ENCODE measurements at regions not wholly inside any gene's neighbourhood (a gene's known extent, or its start where the extent isn't known, plus 50 kb on each side); places are given as distances from the start of the nearest gene placed in this dataset.

DNA sequence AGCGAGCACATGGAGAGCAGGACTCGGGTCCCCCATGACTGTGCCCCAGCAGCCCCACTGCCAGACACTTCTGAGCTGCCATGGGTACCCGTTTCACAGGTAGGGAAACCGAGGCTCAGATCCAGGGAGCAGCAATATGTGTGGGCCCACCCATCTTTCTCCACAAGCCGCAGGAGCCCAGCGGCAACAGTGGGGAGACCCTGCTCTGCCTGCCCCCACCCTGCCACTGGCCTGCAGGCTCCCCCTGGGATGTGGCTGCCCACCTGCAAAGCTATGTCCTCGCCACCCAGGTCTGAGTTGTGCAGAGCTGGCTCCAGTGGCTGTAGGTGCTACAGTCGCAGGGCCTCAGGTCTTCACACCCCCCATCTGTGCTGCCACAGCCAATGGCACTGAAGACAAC, 50.6 kb upstream of the C1QTNF9B start:
- TF ChIP-seq, protein P1, sequence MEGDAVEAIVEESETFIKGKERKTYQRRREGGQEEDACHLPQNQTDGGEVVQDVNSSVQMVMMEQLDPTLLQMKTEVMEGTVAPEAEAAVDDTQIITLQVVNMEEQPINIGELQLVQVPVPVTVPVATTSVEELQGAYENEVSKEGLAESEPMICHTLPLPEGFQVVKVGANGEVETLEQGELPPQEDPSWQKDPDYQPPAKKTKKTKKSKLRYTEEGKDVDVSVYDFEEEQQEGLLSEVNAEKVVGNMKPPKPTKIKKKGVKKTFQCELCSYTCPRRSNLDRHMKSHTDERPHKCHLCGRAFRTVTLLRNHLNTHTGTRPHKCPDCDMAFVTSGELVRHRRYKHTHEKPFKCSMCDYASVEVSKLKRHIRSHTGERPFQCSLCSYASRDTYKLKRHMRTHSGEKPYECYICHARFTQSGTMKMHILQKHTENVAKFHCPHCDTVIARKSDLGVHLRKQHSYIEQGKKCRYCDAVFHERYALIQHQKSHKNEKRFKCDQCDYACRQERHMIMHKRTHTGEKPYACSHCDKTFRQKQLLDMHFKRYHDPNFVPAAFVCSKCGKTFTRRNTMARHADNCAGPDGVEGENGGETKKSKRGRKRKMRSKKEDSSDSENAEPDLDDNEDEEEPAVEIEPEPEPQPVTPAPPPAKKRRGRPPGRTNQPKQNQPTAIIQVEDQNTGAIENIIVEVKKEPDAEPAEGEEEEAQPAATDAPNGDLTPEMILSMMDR (optimal IDR thresholded peaks at IDR 0.05 in 1 of 3, IDR thresholded peaks at IDR 0.05 in 1 of 3, conservative IDR thresholded peaks at IDR 0.05 in 1 of 3; ENCODE audit: extremely low read depth in 1 of 3, insufficient read depth in 2 of 3, low read length in 3 of 3): no peak
- TF ChIP-seq EZH2 (IDR thresholded peaks at IDR 0.05; ENCODE audit: low read length): no peak
- Histone ChIP-seq H3K4me3 (ENCODE audit: control insufficient read depth in 2 of 3, extremely low read depth in 1 of 3, insufficient read depth in 2 of 3, low read depth in 1 of 3, low read length in 3 of 3) (no peak overlapping the region), H3K79me2 (ENCODE audit: control insufficient read depth, insufficient read depth, low read length) (no peaks in the 10 kb centered on the region), H3K27ac (ENCODE audit: control insufficient read depth, insufficient read depth, low read length) (no peak overlapping the region), H3K9me3 (ENCODE audit: control insufficient read depth, low read depth, low read length) (no peaks in the 10 kb centered on the region), H3K9me1 (ENCODE audit: control insufficient read depth, extremely low read depth, insufficient read depth, low read length) (no peaks in the 10 kb centered on the region), H3K4me2 (ENCODE audit: control insufficient read depth, extremely low read depth, insufficient read depth, low read depth, low read length) (no peak overlapping the region), H4K20me1 (ENCODE audit: control insufficient read depth, extremely low read depth, insufficient read depth, low read length) (no peaks in the 10 kb centered on the region), H3K27me3 (ENCODE audit: control insufficient read depth, extremely low read depth, insufficient read depth, low read length) (no peaks in the 10 kb centered on the region), H2AFZ (ENCODE audit: control insufficient read depth, low read length) (no peak overlapping the region), H3K9ac (ENCODE audit: control insufficient read depth, extremely low read depth, insufficient read depth, low read length) (no peak overlapping the region), H3K36me3 (ENCODE audit: control insufficient read depth in 2 of 2, extremely low read depth in 1 of 2, insufficient read depth in 2 of 2, low read length in 2 of 2) (no peaks in the 10 kb centered on the region), H3K4me1 (ENCODE audit: control insufficient read depth, extremely low read depth, insufficient read depth, low read length) (peaks cover 6% of the 10 kb centered on the region)
- dilution Hi-C loops (cut with MboI; ENCODE audit: extremely low pct_ligation_motif_present, low sequenced_read_pairs): no loop called here
- FAIRE-seq (no peak), DNase-seq (ENCODE audit: low read depth, low spot score) (no peak)

DNA sequence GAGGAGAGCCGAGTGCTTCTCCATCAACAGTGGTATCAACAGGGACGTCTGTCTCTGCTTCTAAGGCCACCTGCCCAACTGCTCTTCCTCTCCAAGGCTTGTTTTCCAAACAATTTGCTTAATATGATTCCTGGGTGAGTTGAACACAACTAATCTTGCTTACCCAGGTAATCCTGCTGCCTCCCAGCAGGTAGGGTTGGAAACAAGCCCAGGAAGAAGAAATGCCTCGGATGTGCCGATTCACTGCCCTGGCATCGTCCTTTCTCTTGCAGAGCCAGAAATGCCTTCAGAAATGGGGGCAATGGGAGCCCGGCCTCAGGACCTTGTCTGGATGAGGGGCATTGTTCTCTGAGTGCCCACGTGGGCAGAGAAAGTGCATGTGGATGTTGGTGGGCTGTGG, 51.9 kb upstream of the C1QTNF9B start:
- Histone ChIP-seq H3K27me3 (ENCODE audit: control insufficient read depth, extremely low read depth, insufficient read depth, low read length) (no peaks in the 10 kb centered on the region), H4K20me1 (ENCODE audit: control insufficient read depth, extremely low read depth, insufficient read depth, low read length) (no peaks in the 10 kb centered on the region)
- FAIRE-seq: no peak

More for the DNA sequence above, 51.9 kb upstream of the C1QTNF9B start:
- no peak overlapping the region for H3K4me3 ChIP-seq (ENCODE audit: control insufficient read depth in 2 of 3, extremely low read depth in 1 of 3, insufficient read depth in 2 of 3, low read depth in 1 of 3, low read length in 3 of 3)
- H3K36me3 ChIP-seq (ENCODE audit: control insufficient read depth in 2 of 2, extremely low read depth in 1 of 2, insufficient read depth in 2 of 2, low read length in 2 of 2): no peaks in the 10 kb centered on the region
- TF ChIP-seq EZH2 (IDR thresholded peaks at IDR 0.05; ENCODE audit: low read length): no peak
- TF ChIP-seq, protein P1 (optimal IDR thresholded peaks at IDR 0.05 in 1 of 3, IDR thresholded peaks at IDR 0.05 in 1 of 3, conservative IDR thresholded peaks at IDR 0.05 in 1 of 3; ENCODE audit: extremely low read depth in 1 of 3, insufficient read depth in 2 of 3, low read length in 3 of 3): no peak
- H2AFZ ChIP-seq (ENCODE audit: control insufficient read depth, low read length): no peak overlapping the region
- H3K27ac ChIP-seq (ENCODE audit: control insufficient read depth, insufficient read depth, low read length): no peak overlapping the region
- DNase-seq (ENCODE audit: low read depth, low spot score): no peak
- no peaks in the 10 kb centered on the region for H3K9me3 ChIP-seq (ENCODE audit: control insufficient read depth, low read depth, low read length)
- no peak overlapping the region for H3K4me2 ChIP-seq (ENCODE audit: control insufficient read depth, extremely low read depth, insufficient read depth, low read depth, low read length)
- no peaks in the 10 kb centered on the region for H3K79me2 ChIP-seq (ENCODE audit: control insufficient read depth, insufficient read depth, low read length)
- dilution Hi-C loops (cut with MboI; ENCODE audit: extremely low pct_ligation_motif_present, low sequenced_read_pairs): no loop called here
- H3K9me1 ChIP-seq (ENCODE audit: control insufficient read depth, extremely low read depth, insufficient read depth, low read length): no peaks in the 10 kb centered on the region
- no peak overlapping the region for H3K9ac ChIP-seq (ENCODE audit: control insufficient read depth, extremely low read depth, insufficient read depth, low read length)
- H3K4me1 ChIP-seq (ENCODE audit: control insufficient read depth, extremely low read depth, insufficient read depth, low read length): peaks cover 6% of the 10 kb centered on the region
